ENCODE measurements at regions not wholly inside any gene's neighbourhood (a gene's known extent, or its start where the extent isn't known, plus 50 kb on each side); places are given as distances from the start of the nearest gene placed in this dataset.
"Not testable (repeated sequence)": the region's sequence is repeated elsewhere in the genome, so short reads cannot be mapped to it uniquely, and the experiment has no call there.

GRCh38 chr5:116887104-116887503 is 312.5 kb upstream of the SEMA6A start:
- DNase-seq (ENCODE audit: low read depth), result no peak

GRCh38 chr5:116885825-116886224 is 311.2 kb upstream of the SEMA6A start:
- no peak for DNase-seq (ENCODE audit: low read depth)

- DNase-seq (ENCODE audit: low read depth), result no peak
These were observed 309.3 kb upstream of the SEMA6A start for GRCh38 chr5:116883875-116884274.

- DNase-seq (ENCODE audit: low read depth), result no peak
These were observed 307.4 kb upstream of the SEMA6A start for GRCh38 chr5:116881921-116882531.

- DNase-seq (ENCODE audit: low read depth), result no peak
These were observed 306.0 kb upstream of the SEMA6A start for GRCh38 chr5:116880601-116881000.

- no peak for DNase-seq (ENCODE audit: low read depth)
These were observed 305.5 kb upstream of the SEMA6A start for GRCh38 chr5:116880150-116880549.

- DNase-seq (ENCODE audit: low read depth), result no peak
These were observed 301.7 kb upstream of the SEMA6A start for GRCh38 chr5:116876240-116876840.

GRCh38 chr5:116872986-116873385 is 298.4 kb upstream of the SEMA6A start:
- DNase-seq (ENCODE audit: low read depth), result no peak

GRCh38 chr5:116872486-116872885 is 297.9 kb upstream of the SEMA6A start:
- no peak for DNase-seq (ENCODE audit: low read depth)

- DNase-seq (ENCODE audit: low read depth), result not testable (repeated sequence)
These were observed 293.2 kb upstream of the SEMA6A start for GRCh38 chr5:116867825-116868224.

- no peak for DNase-seq (ENCODE audit: low read depth)
These were observed 291.0 kb upstream of the SEMA6A start for GRCh38 chr5:116865651-116866050.

- DNase-seq (ENCODE audit: low read depth), result no peak
These were observed 290.2 kb upstream of the SEMA6A start for GRCh38 chr5:116864838-116865190.

- DNase-seq (ENCODE audit: low read depth), result no peak
These were observed 289.7 kb upstream of the SEMA6A start for GRCh38 chr5:116864157-116864837.

- no peak for DNase-seq (ENCODE audit: low read depth)
These were observed 288.2 kb upstream of the SEMA6A start for GRCh38 chr5:116862632-116863455.

GRCh38 chr5:116861666-116862065 is 287.0 kb upstream of the SEMA6A start:
- DNase-seq (ENCODE audit: low read depth), result no peak

GRCh38 chr5:116861097-116861496 is 286.5 kb upstream of the SEMA6A start:
- DNase-seq (ENCODE audit: low read depth), result no peak

GRCh38 chr5:116859666-116860320 is 285.2 kb upstream of the SEMA6A start:
- no peak for DNase-seq (ENCODE audit: low read depth)

- DNase-seq (ENCODE audit: low read depth), result no peak
These were observed 284.2 kb upstream of the SEMA6A start for GRCh38 chr5:116858705-116859333.

- not testable (repeated sequence) for DNase-seq (ENCODE audit: low read depth)
These were observed 283.4 kb upstream of the SEMA6A start for GRCh38 chr5:116858020-116858419.

GRCh38 chr5:116856271-116856670 is 281.6 kb upstream of the SEMA6A start:
- DNase-seq (ENCODE audit: low read depth), result no peak

- no peak for DNase-seq (ENCODE audit: low read depth)
These were observed 279.4 kb upstream of the SEMA6A start for GRCh38 chr5:116853992-116854391.

Measured in fibroblast of gingiva (primary cell).